Sigmoid colon (tissue), 6 donors: ENCODE measurements at regions not wholly inside any gene's neighbourhood (a gene's known extent, or its start where the extent isn't known, plus 50 kb on each side); places are given as distances from the start of the nearest gene placed in this dataset.

ENCODE experiments used
- DNase-seq: peaks from one replicate; pipeline ENCODE4 v3.0.0-alpha.2; 2019
- H3K27ac ChIP-seq, 4 donors: fragments of 200-600 bp; sonication (generic); one replicate each; pipeline ENCODE4 v1.5.1; 2016 to 2019; ENCODE audit warnings: mild to moderate bottlenecking in 1 of 4
- H3K27me3 ChIP-seq, 3 donors: fragments of 200-600 bp; sonication (generic); one replicate each; pipeline ENCODE4 v1.5.1; 2019; ENCODE audit warnings: mild to moderate bottlenecking in 1 of 3
- H3K36me3 ChIP-seq, 4 donors: fragments of 200-600 bp; sonication (generic); one replicate each; pipeline ENCODE4 v1.5.1; 2016 to 2019
- H3K4me1 ChIP-seq, 4 donors: fragments of 200-600 bp; sonication (generic); one replicate each; pipeline ENCODE4 v1.5.1; 2017 to 2019
- H3K4me3 ChIP-seq, 4 donors: fragments of 200-600 bp; sonication (generic); one replicate each; pipeline ENCODE4 v1.5.1; 2017 to 2019; ENCODE audit warnings: mild to moderate bottlenecking in 2 of 4, moderate library complexity in 1 of 4
- H3K9me3 ChIP-seq, 4 donors: fragments of 200-600 bp in 3 of 4; sonication (generic) in 3 of 4; one replicate each; pipeline versions ENCODE4 v1.5.1 to v1.6.1; 2013 to 2019
- EP300 ChIP-seq, 4 donors: sonication (generic); formaldehyde crosslinking; IDR thresholded peaks; one replicate each; pipeline ENCODE4 v1.6.1; 2017; ENCODE audit warnings: antibody characterized with exemption in 4 of 4
- POLR2A ChIP-seq, 2 donors: fragments of 450-650 bp; IDR thresholded peaks; one replicate each; pipeline ENCODE4 v1.6.1; 2016; ENCODE audit warnings: antibody characterized with exemption in 2 of 2, mild to moderate bottlenecking in 2 of 2, moderate library complexity in 2 of 2
- POLR2AphosphoS5 ChIP-seq, 4 donors: sonication (generic); formaldehyde crosslinking; IDR thresholded peaks; one replicate each; pipeline ENCODE4 v1.6.1; 2017; ENCODE audit warnings: antibody characterized with exemption in 4 of 4
- WGBS, 2 donors: extraction: QIAGEN DNeasy Blood & Tissue Kit; methylation state at CpG; one replicate each; pipeline ENCODE4 v1.1.7; 2013; 5-methylcytosine and 5-hydroxymethylcytosine counted together
- intact Hi-C: fragments of 100-400 bp; cut with DNase I; formaldehyde crosslinking; loops from one replicate; pipeline ENCODE4 v1.15.1; 2023
- TF ChIP-seq, protein P1 (sequence below), 4 experiments: fragments of 450-650 bp in 3 of 4; fragments of 200-600 bp in 1 of 4; IDR thresholded peaks; one replicate each; pipeline ENCODE4 v1.5.1; 2016 to 2019; ENCODE audit warnings: antibody characterized with exemption in 4 of 4, mild to moderate bottlenecking in 3 of 4, moderate library complexity in 2 of 4
- donor health status: healthy with polysubstance abuse.
- donor health status: healthy.

GRCh38 chr1:29565490-29565889 is 329.2 kb downstream of the PTPRU start:
- intact Hi-C loops, result no loop called here
- H3K36me3 ChIP-seq, result no peaks in the 10 kb centered on the region
- no peak for TF ChIP-seq POLR2AphosphoS5 (IDR thresholded peaks at IDR 0.05)
- TF ChIP-seq EP300 (IDR thresholded peaks at IDR 0.05), result no peak
- no peak for TF ChIP-seq POLR2A (IDR thresholded peaks at IDR 0.05)
- TF ChIP-seq, protein P1, sequence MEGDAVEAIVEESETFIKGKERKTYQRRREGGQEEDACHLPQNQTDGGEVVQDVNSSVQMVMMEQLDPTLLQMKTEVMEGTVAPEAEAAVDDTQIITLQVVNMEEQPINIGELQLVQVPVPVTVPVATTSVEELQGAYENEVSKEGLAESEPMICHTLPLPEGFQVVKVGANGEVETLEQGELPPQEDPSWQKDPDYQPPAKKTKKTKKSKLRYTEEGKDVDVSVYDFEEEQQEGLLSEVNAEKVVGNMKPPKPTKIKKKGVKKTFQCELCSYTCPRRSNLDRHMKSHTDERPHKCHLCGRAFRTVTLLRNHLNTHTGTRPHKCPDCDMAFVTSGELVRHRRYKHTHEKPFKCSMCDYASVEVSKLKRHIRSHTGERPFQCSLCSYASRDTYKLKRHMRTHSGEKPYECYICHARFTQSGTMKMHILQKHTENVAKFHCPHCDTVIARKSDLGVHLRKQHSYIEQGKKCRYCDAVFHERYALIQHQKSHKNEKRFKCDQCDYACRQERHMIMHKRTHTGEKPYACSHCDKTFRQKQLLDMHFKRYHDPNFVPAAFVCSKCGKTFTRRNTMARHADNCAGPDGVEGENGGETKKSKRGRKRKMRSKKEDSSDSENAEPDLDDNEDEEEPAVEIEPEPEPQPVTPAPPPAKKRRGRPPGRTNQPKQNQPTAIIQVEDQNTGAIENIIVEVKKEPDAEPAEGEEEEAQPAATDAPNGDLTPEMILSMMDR (IDR thresholded peaks at IDR 0.05), result no peak
- DNase-seq, result no peak
- 92 to 94% methylated on average over 1 of the region's 1 CpG for WGBS, 2 donors
- H3K4me1 ChIP-seq, result no peaks in the 10 kb centered on the region
- no peak overlapping the region for H3K4me3 ChIP-seq
- H3K9me3 ChIP-seq, result peaks cover 7 to 28% (median 24%) of the 10 kb centered on the region in 4 donors
- H3K27ac ChIP-seq, result no peak overlapping the region
- no peaks in the 10 kb centered on the region for H3K27me3 ChIP-seq

GRCh38 chr1:29563571-29563970 is 327.2 kb downstream of the PTPRU start:
- 82 to 89% methylated on average over 4 of the region's 4 CpGs for WGBS, 2 donors
- H3K4me3 ChIP-seq, result no peak overlapping the region
- peaks cover 7 to 28% (median 24%) of the 10 kb centered on the region in 4 donors for H3K9me3 ChIP-seq
- no peaks in the 10 kb centered on the region for H3K27me3 ChIP-seq
- no peaks in the 10 kb centered on the region for H3K36me3 ChIP-seq
- intact Hi-C loops, result no loop called here
- H3K4me1 ChIP-seq, result no peaks in the 10 kb centered on the region
- no peak for DNase-seq
- H3K27ac ChIP-seq, result no peak overlapping the region
- TF ChIP-seq POLR2AphosphoS5 (IDR thresholded peaks at IDR 0.05) (no peak), EP300 (IDR thresholded peaks at IDR 0.05) (no peak), POLR2A (IDR thresholded peaks at IDR 0.05) (no peak)
- TF ChIP-seq, protein P1 (IDR thresholded peaks at IDR 0.05), result no peak

GRCh38 chr1:29563092-29563491 is 326.8 kb downstream of the PTPRU start:
- 61 to 81% methylated on average over 3 of the region's 3 CpGs for WGBS, 2 donors

GRCh38 chr1:29559056-29559455 is 322.7 kb downstream of the PTPRU start:
- H3K9me3 ChIP-seq, result peaks cover 0 to 13% (median 6%) of the 10 kb centered on the region in 4 donors
- H3K4me3 ChIP-seq, result no peak overlapping the region
- no peaks in the 10 kb centered on the region for H3K4me1 ChIP-seq
- 55 to 70% methylated on average over 3 of the region's 3 CpGs for WGBS, 2 donors
- H3K27me3 ChIP-seq, result no peaks in the 10 kb centered on the region
- DNase-seq, result peak; percentile 25
- no peak overlapping the region for H3K27ac ChIP-seq
- TF ChIP-seq EP300 (IDR thresholded peaks at IDR 0.05), result no peak
- no peak for TF ChIP-seq POLR2AphosphoS5 (IDR thresholded peaks at IDR 0.05)
- TF ChIP-seq POLR2A (IDR thresholded peaks at IDR 0.05), result no peak
- TF ChIP-seq, protein P1 (IDR thresholded peaks at IDR 0.05), result no peak
- no peaks in the 10 kb centered on the region for H3K36me3 ChIP-seq
- intact Hi-C loops, result no loop called here

More at GRCh38 chr1:29563092-29563491, 326.8 kb downstream of the PTPRU start:
- intact Hi-C loops, result no loop called here
- no peak for DNase-seq
- H3K27ac ChIP-seq, result no peak overlapping the region
- no peaks in the 10 kb centered on the region for H3K27me3 ChIP-seq
- H3K4me1 ChIP-seq, result no peaks in the 10 kb centered on the region
- H3K4me3 ChIP-seq, result no peak overlapping the region
- peaks cover 7 to 28% (median 24%) of the 10 kb centered on the region in 4 donors for H3K9me3 ChIP-seq
- no peak for TF ChIP-seq POLR2AphosphoS5 (IDR thresholded peaks at IDR 0.05)
- TF ChIP-seq, protein P1 (IDR thresholded peaks at IDR 0.05), result no peak
- no peak for TF ChIP-seq POLR2A (IDR thresholded peaks at IDR 0.05)
- no peak for TF ChIP-seq EP300 (IDR thresholded peaks at IDR 0.05)
- no peaks in the 10 kb centered on the region for H3K36me3 ChIP-seq
